T-cell (primary cell): ENCODE measurements at regions not wholly inside any gene's neighbourhood (a gene's known extent, or its start where the extent isn't known, plus 50 kb on each side); places are given as distances from the start of the nearest gene placed in this dataset.

Source experiments
- ATAC-seq, 4 experiments: fragments of 200-7000 bp in 3 of 4; fragments of 150-1000 bp in 1 of 4; cut with Tn5 transposase; replicated peaks in 1 of 4; 1 replicate in 3 of 4; 2 replicates in 1 of 4; pipeline ENCODE4 v1.10.0; 2021; ENCODE audit warnings: moderate library complexity in 3 of 4, mild to moderate bottlenecking in 2 of 4, moderate number of reproducible peaks in 1 of 4
- CTCF ChIA-PET, 2 donors: fragments of 300-600 bp; sonication (Branson Sonifier 250); formaldehyde crosslinking; loops; one replicate each; lab custom pipeline; 2022; ENCODE audit warnings: antibody characterized with exemption in 2 of 2; lab: Charles Lee
- POLR2A ChIA-PET, 2 donors: fragments of 300-600 bp; sonication (Branson Sonifier 250); formaldehyde crosslinking; loops; one replicate each; lab custom pipeline; 2022; ENCODE audit warnings: antibody characterized with exemption in 2 of 2; lab: Charles Lee
- DNase-seq, 35 experiments: peaks; one replicate each; pipeline versions ENCODE4 v3.0.0 to v3.0.0-alpha.2; 2013 to 2023
- H3K27ac ChIP-seq: one replicate; pipeline ENCODE4 v1.5.1; 2013; ENCODE audit warnings: low read length
- H3K27me3 ChIP-seq, 2 experiments: replicated peaks in 1 of 2; 1 replicate in 1 of 2; 2 replicates in 1 of 2; pipeline versions ENCODE4 v1.6.1 to v1.7.0; 2013; ENCODE audit warnings: low read length in 1 of 2, mixed read lengths in 1 of 2; ENCODE audit not compliant: control insufficient read depth in 2 of 2, insufficient read depth in 2 of 2; ENCODE audit errors: extremely low read depth in 1 of 2
- H3K36me3 ChIP-seq, 2 donors: 1 replicate in 1 of 2; 2 replicates in 1 of 2; pipeline versions ENCODE4 v1.6.1 to v1.7.0; 2013; ENCODE audit warnings: low read length in 1 of 2; ENCODE audit not compliant: control insufficient read depth in 2 of 2, insufficient read depth in 1 of 2; ENCODE audit errors: extremely low read depth in 1 of 2
- H3K4me1 ChIP-seq, 2 experiments: 1 replicate in 1 of 2; 2 replicates in 1 of 2; pipeline versions ENCODE4 v1.6.1 to v1.7.0; 2013; ENCODE audit warnings: low read length in 2 of 2, mixed read lengths in 1 of 2; ENCODE audit not compliant: insufficient read depth in 2 of 2, control insufficient read depth in 1 of 2; ENCODE audit errors: extremely low read depth in 1 of 2
- H3K4me3 ChIP-seq, 2 donors: 1 replicate in 1 of 2; 2 replicates in 1 of 2; pipeline versions ENCODE4 v1.5.1 to v1.7.0; 2013; ENCODE audit warnings: mild to moderate bottlenecking in 2 of 2, low read length in 1 of 2, moderate library complexity in 1 of 2; ENCODE audit not compliant: control insufficient read depth in 1 of 2; ENCODE audit errors: extremely low read depth in 1 of 2
- H3K9me3 ChIP-seq: 2 replicates; pipeline ENCODE4 v1.7.0; 2013
- H3K27ac Mint-ChIP-seq, 2 donors: one replicate each; pipeline ENCODE4 v1.8.0; 2020 to 2021; ENCODE audit warnings: mild to moderate bottlenecking in 2 of 2, mixed read lengths in 2 of 2
- H3K27me3 Mint-ChIP-seq, 2 donors: one replicate each; pipeline ENCODE4 v1.8.0; 2021 to 2022; ENCODE audit warnings: mixed read lengths in 2 of 2
- H3K36me3 Mint-ChIP-seq: one replicate; pipeline ENCODE4 v1.8.0; 2021; ENCODE audit warnings: mixed read lengths
- H3K4me1 Mint-ChIP-seq, 3 donors: one replicate each; pipeline ENCODE4 v1.8.0; 2020 to 2022; ENCODE audit warnings: mixed read lengths in 3 of 3, mild to moderate bottlenecking in 1 of 3
- H3K4me3 Mint-ChIP-seq, 3 donors: one replicate each; pipeline ENCODE4 v1.8.0; 2020 to 2022; ENCODE audit warnings: mild to moderate bottlenecking in 3 of 3, mixed read lengths in 3 of 3, moderate library complexity in 3 of 3
- H3K9me3 Mint-ChIP-seq, 3 donors: one replicate each; pipeline ENCODE4 v1.8.0; 2020 to 2022; ENCODE audit warnings: mixed read lengths in 3 of 3
- WGBS: methylation state at CpG from one replicate; pipeline ENCODE4 v1.1.5; 2013; ENCODE audit warnings: missing lambda C conversion rate; ENCODE audit not compliant: insufficient coverage; 5-methylcytosine and 5-hydroxymethylcytosine counted together

GRCh38 chr12:63224396-63224795 is 73.4 kb upstream of the AVPR1A start:
- no peak for ATAC-seq
- CTCF ChIA-PET: no interaction called here
- WGBS: no CpG with 5 or more reads among the region's 1 CpG
- peaks cover 0 to 3% (median 0%) of the 10 kb centered on the region in 3 donors for H3K9me3 Mint-ChIP-seq
- Histone ChIP-seq H3K9me3 (no peaks in the 10 kb centered on the region), H3K4me1 (no peaks in the 10 kb centered on the region), H3K36me3 (no peaks in the 10 kb centered on the region), H3K27me3 (no peaks in the 10 kb centered on the region), H3K4me3 (no peak overlapping the region), H3K27ac (no peak overlapping the region)
- no peaks in the 10 kb centered on the region for H3K4me1 Mint-ChIP-seq
- H3K27ac Mint-ChIP-seq: no peak overlapping the region
- H3K36me3 Mint-ChIP-seq: no peaks in the 10 kb centered on the region
- H3K27me3 Mint-ChIP-seq: no peaks in the 10 kb centered on the region
- no peak overlapping the region for H3K4me3 Mint-ChIP-seq
- POLR2A ChIA-PET: no interaction called here
- DNase-seq: no peak

GRCh38 chr12:63223128-63223527 is 72.1 kb upstream of the AVPR1A start:
- POLR2A ChIA-PET: no interaction called here
- H3K4me1 Mint-ChIP-seq: no peaks in the 10 kb centered on the region
- peaks cover 0 to 3% (median 0%) of the 10 kb centered on the region in 3 donors for H3K9me3 Mint-ChIP-seq
- no peaks in the 10 kb centered on the region for H3K36me3 Mint-ChIP-seq
- Histone ChIP-seq H3K36me3 (no peaks in the 10 kb centered on the region), H3K27me3 (no peaks in the 10 kb centered on the region), H3K4me1 (no peaks in the 10 kb centered on the region), H3K4me3 (no peak overlapping the region), H3K27ac (no peak overlapping the region), H3K9me3 (no peaks in the 10 kb centered on the region)
- no peak for DNase-seq
- H3K27ac Mint-ChIP-seq: no peak overlapping the region
- ATAC-seq: no peak
- H3K4me3 Mint-ChIP-seq: no peak overlapping the region
- no peaks in the 10 kb centered on the region for H3K27me3 Mint-ChIP-seq
- CTCF ChIA-PET: no interaction called here

- Mint-ChIP-seq H3K4me1 (no peaks in the 10 kb centered on the region), H3K27ac (no peak overlapping the region), H3K4me3 (no peak overlapping the region), H3K9me3 (peaks cover 0 to 3% (median 0%) of the 10 kb centered on the region in 3 donors), H3K36me3 (no peaks in the 10 kb centered on the region), H3K27me3 (no peaks in the 10 kb centered on the region)
- H3K4me3 ChIP-seq: no peak overlapping the region
- no peak overlapping the region for H3K27ac ChIP-seq
- ChIA-PET CTCF (no interaction called here), POLR2A (no interaction called here)
- WGBS: no CpG with 5 or more reads among the region's 3 CpGs
- no peaks in the 10 kb centered on the region for H3K4me1 ChIP-seq
- DNase-seq: no peak
- H3K9me3 ChIP-seq: no peaks in the 10 kb centered on the region
- H3K27me3 ChIP-seq: no peaks in the 10 kb centered on the region
- no peak for ATAC-seq
- H3K36me3 ChIP-seq: no peaks in the 10 kb centered on the region
Observed at GRCh38 chr12:63222582-63222981, 71.6 kb upstream of the AVPR1A start.

- CTCF ChIA-PET: no interaction called here
- no CpG with 5 or more reads among the region's 1 CpG for WGBS
Observed at GRCh38 chr12:63220921-63221320, 69.9 kb upstream of the AVPR1A start.

GRCh38 chr12:63212316-63212715 is 61.3 kb upstream of the AVPR1A start:
- H3K4me3 Mint-ChIP-seq: no peak overlapping the region
- DNase-seq (no peak), ATAC-seq (no peak)
- H3K36me3 Mint-ChIP-seq: no peaks in the 10 kb centered on the region
- no peaks in the 10 kb centered on the region for H3K27me3 ChIP-seq
- no peak overlapping the region for H3K27ac ChIP-seq
- no peaks in the 10 kb centered on the region for H3K4me1 Mint-ChIP-seq
- no peaks in the 10 kb centered on the region for H3K9me3 Mint-ChIP-seq
- no peaks in the 10 kb centered on the region for H3K4me1 ChIP-seq
- no peak overlapping the region for H3K27ac Mint-ChIP-seq
- no peaks in the 10 kb centered on the region for H3K27me3 Mint-ChIP-seq
- H3K4me3 ChIP-seq: no peak overlapping the region
- H3K9me3 ChIP-seq: no peaks in the 10 kb centered on the region
- H3K36me3 ChIP-seq: no peaks in the 10 kb centered on the region
- WGBS: 73% methylated on average over 2 of the region's 3 CpGs
- ChIA-PET POLR2A (no interaction called here), CTCF (no interaction called here)

More at GRCh38 chr12:63220921-63221320, 69.9 kb upstream of the AVPR1A start:
- H3K4me1 Mint-ChIP-seq: no peaks in the 10 kb centered on the region
- ATAC-seq (no peak), DNase-seq (no peak)
- no peaks in the 10 kb centered on the region for H3K27me3 Mint-ChIP-seq
- no peak overlapping the region for H3K4me3 Mint-ChIP-seq
- no peak overlapping the region for H3K27ac Mint-ChIP-seq
- H3K27ac ChIP-seq: no peak overlapping the region
- H3K27me3 ChIP-seq: no peaks in the 10 kb centered on the region
- no peaks in the 10 kb centered on the region for H3K36me3 Mint-ChIP-seq
- peaks cover 0 to 3% (median 0%) of the 10 kb centered on the region in 3 donors for H3K9me3 Mint-ChIP-seq
- no peaks in the 10 kb centered on the region for H3K9me3 ChIP-seq
- POLR2A ChIA-PET: no interaction called here
- H3K36me3 ChIP-seq: no peaks in the 10 kb centered on the region
- H3K4me1 ChIP-seq: no peaks in the 10 kb centered on the region
- no peak overlapping the region for H3K4me3 ChIP-seq

GRCh38 chr12:63208956-63209355 is 58.0 kb upstream of the AVPR1A start:
- Histone ChIP-seq H3K36me3 (no peaks in the 10 kb centered on the region), H3K27me3 (no peaks in the 10 kb centered on the region), H3K9me3 (no peaks in the 10 kb centered on the region), H3K4me1 (no peaks in the 10 kb centered on the region), H3K27ac (no peak overlapping the region), H3K4me3 (no peak overlapping the region)
- H3K9me3 Mint-ChIP-seq: peaks cover 0 to 3% (median 0%) of the 10 kb centered on the region in 3 donors
- no peak overlapping the region for H3K27ac Mint-ChIP-seq
- CTCF ChIA-PET: no interaction called here
- H3K27me3 Mint-ChIP-seq: no peaks in the 10 kb centered on the region
- no peak for DNase-seq
- no peaks in the 10 kb centered on the region for H3K4me1 Mint-ChIP-seq
- H3K36me3 Mint-ChIP-seq: no peaks in the 10 kb centered on the region
- POLR2A ChIA-PET: no interaction called here
- H3K4me3 Mint-ChIP-seq: no peak overlapping the region
- ATAC-seq: no peak

- Histone ChIP-seq H3K27me3 (no peaks in the 10 kb centered on the region), H3K4me3 (no peak overlapping the region), H3K27ac (no peak overlapping the region), H3K9me3 (no peaks in the 10 kb centered on the region), H3K36me3 (no peaks in the 10 kb centered on the region), H3K4me1 (no peaks in the 10 kb centered on the region)
- H3K36me3 Mint-ChIP-seq: no peaks in the 10 kb centered on the region
- no peaks in the 10 kb centered on the region for H3K4me1 Mint-ChIP-seq
- no CpG with 5 or more reads among the region's 3 CpGs for WGBS
- peaks cover 0 to 3% (median 0%) of the 10 kb centered on the region in 3 donors for H3K9me3 Mint-ChIP-seq
- no peak for ATAC-seq
- DNase-seq: no peak
- POLR2A ChIA-PET: no interaction called here
- no peaks in the 10 kb centered on the region for H3K27me3 Mint-ChIP-seq
- CTCF ChIA-PET: no interaction called here
- no peak overlapping the region for H3K4me3 Mint-ChIP-seq
- no peak overlapping the region for H3K27ac Mint-ChIP-seq
Observed at GRCh38 chr12:63206909-63207308, 55.9 kb upstream of the AVPR1A start.
